GM12865 (cell line): ENCODE measurements at regions not wholly inside any gene's neighbourhood (a gene's known extent, or its start where the extent isn't known, plus 50 kb on each side); places are given as distances from the start of the nearest gene placed in this dataset.
"Not testable (repeated sequence)": the region's sequence is repeated elsewhere in the genome, so short reads cannot be mapped to it uniquely, and the experiment has no call there.

Experiments used
- DNase-seq: peaks from one replicate; pipeline ENCODE4 v3.0.0; 2010; ENCODE audit warnings: low read depth
- H3K4me3 ChIP-seq: 2 replicates; pipeline ENCODE4 v1.5.1; 2011; ENCODE audit warnings: mild to moderate bottlenecking, low read depth, low read length, control low read depth
- CTCF ChIP-seq: IDR thresholded peaks from 2 replicates; pipeline ENCODE4 v1.5.1; 2011; ENCODE audit warnings: low read length, control low read depth, low read depth, inconsistent platforms; ENCODE audit not compliant: insufficient read depth; ENCODE audit errors: missing control alignments

- DNase-seq, result no peak
- no peak overlapping the region for H3K4me3 ChIP-seq
- TF ChIP-seq CTCF, result no peak
Measured at GRCh38 chr6:91079969-91080368, 493.1 kb upstream of the MAP3K7 start.

GRCh38 chr6:91075244-91075976, 488.5 kb upstream of the MAP3K7 start:
- no peak for TF ChIP-seq CTCF
- no peak overlapping the region for H3K4me3 ChIP-seq
- DNase-seq, result no peak

DNA sequence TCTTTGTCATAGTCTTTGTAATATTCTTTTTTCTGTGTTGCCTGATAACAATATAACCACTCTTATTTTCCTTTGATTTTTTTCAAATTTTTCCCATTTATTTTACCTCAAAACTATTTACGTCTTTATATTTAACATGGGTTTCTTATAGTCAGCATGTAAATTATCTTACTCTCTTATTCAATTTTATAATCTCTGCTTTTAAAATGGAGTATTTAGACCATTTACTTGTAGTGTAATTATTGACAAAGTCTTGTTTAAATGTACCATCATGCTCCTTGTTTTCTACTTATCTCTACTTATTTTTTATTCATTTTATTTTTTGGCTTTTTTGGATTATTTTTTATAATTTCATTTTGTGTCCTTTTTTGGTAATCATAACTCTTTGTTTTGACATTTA, 476.5 kb upstream of the MAP3K7 start:
- TF ChIP-seq CTCF, result no peak
- DNase-seq, result no peak
- H3K4me3 ChIP-seq, result no peak overlapping the region

GRCh38 chr6:91057689-91058088, 470.8 kb upstream of the MAP3K7 start:
- no peak for DNase-seq
- no peak for TF ChIP-seq CTCF
- no peak overlapping the region for H3K4me3 ChIP-seq

GRCh38 chr6:91055959-91056358, 469.1 kb upstream of the MAP3K7 start:
- H3K4me3 ChIP-seq, result no peak overlapping the region
- TF ChIP-seq CTCF, result no peak
- no peak for DNase-seq

GRCh38 chr6:91052473-91053450, 465.9 kb upstream of the MAP3K7 start:
- not testable (repeated sequence) for DNase-seq, H3K4me3 ChIP-seq

DNA sequence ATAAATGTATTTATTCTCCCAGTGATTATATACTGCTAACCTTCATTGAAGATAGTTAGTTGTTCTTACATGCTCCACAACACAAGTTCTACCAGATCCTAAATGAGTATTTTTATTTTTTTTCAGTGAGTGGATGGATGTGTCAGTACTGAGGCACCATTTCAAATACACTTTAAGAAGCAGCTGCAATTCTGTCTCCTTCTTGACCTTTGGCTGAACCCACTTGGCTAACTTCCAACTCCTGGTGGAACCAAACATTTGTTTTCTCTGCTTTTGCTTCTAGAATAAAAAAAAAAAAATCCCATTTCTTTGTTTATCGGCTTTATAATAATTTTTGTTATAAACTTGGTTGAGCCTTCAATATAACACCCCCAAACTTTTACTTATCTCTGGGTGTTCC, 458.3 kb upstream of the MAP3K7 start:
- no peak for TF ChIP-seq CTCF
- H3K4me3 ChIP-seq, result no peak overlapping the region
- no peak for DNase-seq
